SU-DHL-6 (cell line): ENCODE measurements at regions not wholly inside any gene's neighbourhood (a gene's known extent, or its start where the extent isn't known, plus 50 kb on each side); places are given as distances from the start of the nearest gene placed in this dataset.

Source experiments
- H2AFZ ChIP-seq: fragments of 200-600 bp; sonication (generic); 2 replicates; pipeline ENCODE4 v1.6.1; 2014; ENCODE audit warnings: low read depth, mild to moderate bottlenecking, moderate library complexity, mixed read lengths, antibody characterized with exemption, low read length; ENCODE audit not compliant: severe bottlenecking
- H3F3A ChIP-seq: fragments of 200-600 bp; shearing (Covaris generic); 2 replicates; pipeline ENCODE4 v1.6.0; 2016; ENCODE audit warnings: antibody characterized with exemption, mild to moderate bottlenecking; ENCODE audit not compliant: insufficient read depth
- H3K27ac ChIP-seq: fragments of 200-600 bp; sonication (generic); 2 replicates; pipeline ENCODE4 v1.5.1; 2016; ENCODE audit warnings: low read depth, mild to moderate bottlenecking, low read length, moderate library complexity, mixed read lengths
- H3K27me3 ChIP-seq: fragments of 200-600 bp; sonication (generic), shearing (Covaris generic); 2 replicates; pipeline ENCODE4 v1.6.0; 2014; ENCODE audit warnings: mild to moderate bottlenecking, low read length
- H3K36me3 ChIP-seq: fragments of 200-600 bp; sonication (generic); 2 replicates; pipeline ENCODE4 v1.6.1; 2014; ENCODE audit warnings: mild to moderate bottlenecking, low read length, mixed read lengths
- H3K4me2 ChIP-seq: fragments of 300-600, 200-600 bp; shearing (Covaris generic), sonication (generic); 2 replicates; pipeline ENCODE4 v1.6.0; 2014; ENCODE audit warnings: low read length, low read depth, mild to moderate bottlenecking; ENCODE audit not compliant: poor library complexity, severe bottlenecking
- H3K4me3 ChIP-seq: fragments of 200-600 bp; sonication (generic); 2 replicates; pipeline ENCODE4 v1.5.1; 2014; ENCODE audit warnings: antibody characterized with exemption, low read length, mild to moderate bottlenecking, mixed read lengths; ENCODE audit not compliant: insufficient read depth, poor library complexity, severe bottlenecking
- H3K79me2 ChIP-seq: fragments of 200-600 bp; sonication (generic); 2 replicates; pipeline ENCODE4 v1.6.1; 2014; ENCODE audit warnings: mild to moderate bottlenecking, low read length, moderate library complexity; ENCODE audit not compliant: insufficient read depth
- H3K9ac ChIP-seq: fragments of 200-600 bp; sonication (generic); 2 replicates; pipeline ENCODE4 v1.7.0; 2014; ENCODE audit warnings: mild to moderate bottlenecking, low read length
- H3K9me2 ChIP-seq: fragments of 200-600 bp; sonication (generic); replicated peaks from 2 replicates; pipeline ENCODE4 v1.6.1; 2014; ENCODE audit warnings: low read length; ENCODE audit not compliant: insufficient read depth
- H3K9me3 ChIP-seq: fragments of 200-600 bp; sonication (generic); 2 replicates; pipeline ENCODE4 v1.6.1; 2014; ENCODE audit warnings: low read length, mixed read lengths; ENCODE audit not compliant: insufficient read depth
- H4K20me1 ChIP-seq: fragments of 200-600 bp; sonication (generic); 2 replicates; pipeline ENCODE4 v1.6.1; 2014; ENCODE audit warnings: low read depth, mild to moderate bottlenecking, antibody characterized with exemption, low read length, moderate library complexity, mixed read lengths
- EZH2phosphoT487 ChIP-seq: fragments of 200-600 bp; sonication (generic), shearing (Covaris generic); conservative IDR thresholded peaks from 2 replicates; pipeline ENCODE4 v1.6.1; 2018; ENCODE audit warnings: mild to moderate bottlenecking, antibody characterized with exemption, low read length, moderate library complexity, mixed read lengths
- TF ChIP-seq, protein P1 (sequence below): fragments of 200-600 bp; sonication (generic); IDR thresholded peaks from one replicate; pipeline ENCODE4 v1.5.1; 2017; ENCODE audit warnings: antibody characterized with exemption, mild to moderate bottlenecking, low read length, moderate library complexity; ENCODE audit not compliant: insufficient read depth, poor library complexity, severe bottlenecking

GRCh38 chr3:193008654-193009053 is 91.0 kb upstream of the MB21D2 start:
- no peak overlapping the region for H3K4me2 ChIP-seq
- TF ChIP-seq, protein P1, sequence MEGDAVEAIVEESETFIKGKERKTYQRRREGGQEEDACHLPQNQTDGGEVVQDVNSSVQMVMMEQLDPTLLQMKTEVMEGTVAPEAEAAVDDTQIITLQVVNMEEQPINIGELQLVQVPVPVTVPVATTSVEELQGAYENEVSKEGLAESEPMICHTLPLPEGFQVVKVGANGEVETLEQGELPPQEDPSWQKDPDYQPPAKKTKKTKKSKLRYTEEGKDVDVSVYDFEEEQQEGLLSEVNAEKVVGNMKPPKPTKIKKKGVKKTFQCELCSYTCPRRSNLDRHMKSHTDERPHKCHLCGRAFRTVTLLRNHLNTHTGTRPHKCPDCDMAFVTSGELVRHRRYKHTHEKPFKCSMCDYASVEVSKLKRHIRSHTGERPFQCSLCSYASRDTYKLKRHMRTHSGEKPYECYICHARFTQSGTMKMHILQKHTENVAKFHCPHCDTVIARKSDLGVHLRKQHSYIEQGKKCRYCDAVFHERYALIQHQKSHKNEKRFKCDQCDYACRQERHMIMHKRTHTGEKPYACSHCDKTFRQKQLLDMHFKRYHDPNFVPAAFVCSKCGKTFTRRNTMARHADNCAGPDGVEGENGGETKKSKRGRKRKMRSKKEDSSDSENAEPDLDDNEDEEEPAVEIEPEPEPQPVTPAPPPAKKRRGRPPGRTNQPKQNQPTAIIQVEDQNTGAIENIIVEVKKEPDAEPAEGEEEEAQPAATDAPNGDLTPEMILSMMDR = no peak
- TF ChIP-seq EZH2phosphoT487 = no peak
- no peak overlapping the region for H3K4me3 ChIP-seq
- no peaks in the 10 kb centered on the region for H3K9me2 ChIP-seq
- H3K36me3 ChIP-seq = no peaks in the 10 kb centered on the region
- no peak overlapping the region for H3K27ac ChIP-seq
- H3K9ac ChIP-seq = no peak overlapping the region
- H3K27me3 ChIP-seq = no peaks in the 10 kb centered on the region
- 0 out of 2 replicates have a peak, but pooled peaks cover 4% of the 10 kb centered on the region for H3K9me3 ChIP-seq
- H2AFZ ChIP-seq = no peak overlapping the region
- no peaks in the 10 kb centered on the region for H3K79me2 ChIP-seq
- H3F3A ChIP-seq = no peaks in the 10 kb centered on the region
- no peaks in the 10 kb centered on the region for H4K20me1 ChIP-seq

DNA sequence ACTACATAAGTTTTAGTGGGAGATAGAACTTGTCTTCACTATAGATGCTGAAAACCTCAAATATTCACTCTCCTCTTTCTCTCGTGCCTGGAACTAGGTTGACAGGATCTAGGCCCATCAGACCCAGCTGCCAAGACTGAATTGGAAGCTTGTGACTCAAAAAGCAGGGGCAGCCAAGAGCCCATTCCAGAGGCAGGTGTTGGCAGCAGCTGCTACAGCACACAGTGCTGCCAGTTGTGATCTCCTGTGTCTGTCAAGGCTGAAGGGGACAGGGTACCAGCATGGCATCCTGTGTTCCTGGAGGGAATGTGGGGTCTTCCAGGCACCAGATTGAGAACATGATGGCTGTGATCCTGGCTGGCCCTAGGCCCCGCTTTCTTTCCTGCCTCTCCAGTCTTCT is 92.5 kb upstream of the MB21D2 start:
- no peak for TF ChIP-seq EZH2phosphoT487
- TF ChIP-seq, protein P1 = no peak

DNA sequence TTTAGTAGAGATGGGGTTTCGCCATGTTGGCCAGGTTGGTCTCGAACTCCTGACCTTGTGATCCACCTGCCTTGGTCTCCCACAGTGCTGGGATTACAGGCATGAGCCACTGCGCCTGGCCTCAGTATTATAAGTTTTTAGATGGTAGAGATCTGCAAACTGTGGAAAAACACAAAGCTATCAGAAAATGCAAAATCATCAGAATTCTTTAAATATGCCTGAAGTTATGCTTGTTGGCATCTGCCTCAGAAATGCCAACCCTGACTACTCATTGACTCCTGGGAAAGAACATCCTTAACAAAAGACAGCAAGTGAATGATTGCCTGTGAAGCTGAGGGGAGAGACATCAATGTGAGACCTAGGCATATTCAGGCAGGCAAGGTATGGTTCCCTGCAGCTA is 94.3 kb upstream of the MB21D2 start:
- no peaks in the 10 kb centered on the region for H3K36me3 ChIP-seq
- no peak overlapping the region for H3K4me3 ChIP-seq
- no peaks in the 10 kb centered on the region for H3K9me2 ChIP-seq
- no peaks in the 10 kb centered on the region for H4K20me1 ChIP-seq
- no peaks in the 10 kb centered on the region for H3K27me3 ChIP-seq
- no peak for TF ChIP-seq EZH2phosphoT487
- TF ChIP-seq, protein P1 = no peak
- no peak overlapping the region for H3K9ac ChIP-seq
- no peak overlapping the region for H3K27ac ChIP-seq
- H3K79me2 ChIP-seq = no peaks in the 10 kb centered on the region
- no peaks in the 10 kb centered on the region for H3F3A ChIP-seq
- 0 out of 2 replicates have a peak, but pooled peaks cover 4% of the 10 kb centered on the region for H3K9me3 ChIP-seq
- H3K4me2 ChIP-seq = no peak overlapping the region
- H2AFZ ChIP-seq = no peak overlapping the region

More for the DNA sequence above, 92.5 kb upstream of the MB21D2 start:
- 0 out of 2 replicates have a peak, but pooled peaks cover 4% of the 10 kb centered on the region for H3K9me3 ChIP-seq
- no peaks in the 10 kb centered on the region for H4K20me1 ChIP-seq
- H3K4me2 ChIP-seq = no peak overlapping the region
- no peak overlapping the region for H3K9ac ChIP-seq
- no peaks in the 10 kb centered on the region for H3K79me2 ChIP-seq
- H3K36me3 ChIP-seq = no peaks in the 10 kb centered on the region
- no peak overlapping the region for H3K4me3 ChIP-seq
- H3K27me3 ChIP-seq = no peaks in the 10 kb centered on the region
- H3K27ac ChIP-seq = no peak overlapping the region
- H2AFZ ChIP-seq = no peak overlapping the region
- no peaks in the 10 kb centered on the region for H3K9me2 ChIP-seq
- no peaks in the 10 kb centered on the region for H3F3A ChIP-seq
